CD4-positive, CD25-positive, alpha-beta regulatory T cell (primary cell): ENCODE measurements at regions not wholly inside any gene's neighbourhood (a gene's known extent, or its start where the extent isn't known, plus 50 kb on each side); places are given as distances from the start of the nearest gene placed in this dataset.
"Not testable (repeated sequence)": the region's sequence is repeated elsewhere in the genome, so short reads cannot be mapped to it uniquely, and the experiment has no call there.

Source experiments
- ATAC-seq, 2 donors: fragments of 150-1000 bp; cut with Tn5 transposase; one replicate each; pipeline ENCODE4 v1.10.0; 2021; ENCODE audit warnings: low read depth in 2 of 2, moderate number of reproducible peaks in 2 of 2, moderate library complexity in 1 of 2
- DNase-seq, 3 donors: peaks; one replicate each; pipeline versions ENCODE4 v3.0.0 to v3.0.0-alpha.2; 2012 to 2022; ENCODE audit warnings: mixed read lengths in 1 of 3
- H3K27ac ChIP-seq: one replicate; pipeline ENCODE4 v1.7.0; 2013; ENCODE audit warnings: mild to moderate bottlenecking, low read length; ENCODE audit not compliant: insufficient read depth, poor library complexity, severe bottlenecking
- H3K27me3 ChIP-seq: one replicate; pipeline ENCODE4 v1.7.0; 2013; ENCODE audit warnings: low read length; ENCODE audit not compliant: control insufficient read depth, insufficient read depth
- H3K36me3 ChIP-seq: one replicate; pipeline ENCODE4 v1.7.0; 2013; ENCODE audit warnings: mild to moderate bottlenecking, low read length, moderate library complexity; ENCODE audit not compliant: control insufficient read depth, insufficient read depth
- H3K4me1 ChIP-seq: 2 replicates; pipeline ENCODE4 v1.7.0; 2013; ENCODE audit warnings: mild to moderate bottlenecking, low read length; ENCODE audit not compliant: insufficient read depth, control insufficient read depth, poor library complexity, severe bottlenecking
- H3K4me3 ChIP-seq: one replicate; pipeline ENCODE4 v1.7.0; 2013; ENCODE audit warnings: low read depth, mild to moderate bottlenecking, low read length, moderate library complexity
- H3K9me3 ChIP-seq, 2 experiments: 1 replicate in 1 of 2; 2 replicates in 1 of 2; pipeline ENCODE4 v1.7.0; 2013; ENCODE audit warnings: low read length in 2 of 2, mild to moderate bottlenecking in 1 of 2, moderate library complexity in 1 of 2; ENCODE audit not compliant: control insufficient read depth in 2 of 2
- H3K27ac Mint-ChIP-seq, 3 donors: one replicate each; pipeline ENCODE4 v1.8.0; 2020 to 2022; ENCODE audit warnings: mild to moderate bottlenecking in 3 of 3, mixed read lengths in 3 of 3, moderate library complexity in 2 of 3
- H3K27me3 Mint-ChIP-seq: one replicate; pipeline ENCODE4 v1.8.0; 2022; ENCODE audit warnings: mild to moderate bottlenecking, mixed read lengths
- H3K36me3 Mint-ChIP-seq: one replicate; pipeline ENCODE4 v1.8.0; 2020; ENCODE audit warnings: mixed read lengths
- H3K4me1 Mint-ChIP-seq, 4 donors: one replicate each; pipeline ENCODE4 v1.8.0; 2020 to 2022; ENCODE audit warnings: mixed read lengths in 4 of 4, mild to moderate bottlenecking in 1 of 4
- H3K4me3 Mint-ChIP-seq, 4 donors: one replicate each; pipeline ENCODE4 v1.8.0; 2020 to 2022; ENCODE audit warnings: mild to moderate bottlenecking in 4 of 4, mixed read lengths in 4 of 4, moderate library complexity in 3 of 4
- H3K9me3 Mint-ChIP-seq, 7 donors: one replicate each; pipeline ENCODE4 v1.8.0; 2020 to 2022; ENCODE audit warnings: mixed read lengths in 7 of 7, mild to moderate bottlenecking in 3 of 7, moderate library complexity in 2 of 7

DNA sequence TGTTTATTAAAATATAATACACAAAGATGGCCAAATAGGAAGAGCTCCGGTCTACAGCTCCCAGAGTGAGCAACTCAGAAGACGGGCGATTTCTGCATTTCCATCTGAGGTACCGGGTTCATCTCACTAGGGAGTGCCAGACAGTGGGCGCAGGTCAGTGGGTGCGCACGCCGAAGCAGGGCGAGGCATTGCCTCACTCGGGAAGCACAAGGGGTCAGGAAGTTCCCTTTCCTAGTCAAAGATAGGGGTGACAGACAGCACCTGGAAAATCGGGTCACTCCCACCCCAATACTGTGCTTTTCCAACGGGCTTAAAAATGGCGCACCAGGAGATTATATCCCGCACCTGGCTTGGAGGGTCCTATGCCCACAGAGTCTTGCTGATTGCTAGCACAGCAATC is 234.9 kb upstream of the CDH11 start:
- not testable (repeated sequence) for H3K4me1 Mint-ChIP-seq, H3K9me3 ChIP-seq, H3K36me3 Mint-ChIP-seq, H3K4me1 ChIP-seq, H3K27me3 ChIP-seq, ATAC-seq, H3K27ac Mint-ChIP-seq, H3K27ac ChIP-seq, H3K27me3 Mint-ChIP-seq, H3K36me3 ChIP-seq, H3K4me3 ChIP-seq, H3K4me3 Mint-ChIP-seq, DNase-seq
- H3K9me3 Mint-ChIP-seq = peaks cover 3 to 13% (median 9%) of the 10 kb centered on the region in 7 donors

GRCh38 chr16:65355706-65356105 is 233.8 kb upstream of the CDH11 start:
- H3K4me3 Mint-ChIP-seq = no peak overlapping the region
- Histone ChIP-seq H3K9me3 (no peaks in the 10 kb centered on the region), H3K27ac (no peak overlapping the region), H3K27me3 (no peaks in the 10 kb centered on the region), H3K4me1 (no peaks in the 10 kb centered on the region), H3K4me3 (no peak overlapping the region), H3K36me3 (no peaks in the 10 kb centered on the region)
- no peak overlapping the region for H3K27ac Mint-ChIP-seq
- no peaks in the 10 kb centered on the region for H3K36me3 Mint-ChIP-seq
- H3K9me3 Mint-ChIP-seq = peaks cover 3 to 13% (median 9%) of the 10 kb centered on the region in 7 donors
- ATAC-seq (no peak), DNase-seq (no peak)
- H3K4me1 Mint-ChIP-seq = no peaks in the 10 kb centered on the region
- H3K27me3 Mint-ChIP-seq = no peaks in the 10 kb centered on the region

GRCh38 chr16:65353183-65353582 is 231.3 kb upstream of the CDH11 start:
- no peaks in the 10 kb centered on the region for H3K4me1 Mint-ChIP-seq
- Histone ChIP-seq H3K36me3 (no peaks in the 10 kb centered on the region), H3K4me3 (no peak overlapping the region), H3K4me1 (no peaks in the 10 kb centered on the region), H3K27me3 (no peaks in the 10 kb centered on the region), H3K27ac (no peak overlapping the region), H3K9me3 (no peaks in the 10 kb centered on the region)
- ATAC-seq (no peak), DNase-seq (no peak)
- no peaks in the 10 kb centered on the region for H3K36me3 Mint-ChIP-seq
- H3K9me3 Mint-ChIP-seq = peaks cover 3 to 26% (median 10%) of the 10 kb centered on the region in 7 donors
- H3K27ac Mint-ChIP-seq = no peak overlapping the region
- no peak overlapping the region for H3K4me3 Mint-ChIP-seq
- no peaks in the 10 kb centered on the region for H3K27me3 Mint-ChIP-seq

- Histone ChIP-seq H3K36me3 (no peaks in the 10 kb centered on the region), H3K9me3 (no peaks in the 10 kb centered on the region), H3K27me3 (no peaks in the 10 kb centered on the region), H3K4me1 (no peaks in the 10 kb centered on the region), H3K4me3 (no peak overlapping the region), H3K27ac (no peak overlapping the region)
- Mint-ChIP-seq H3K27me3 (no peaks in the 10 kb centered on the region), H3K4me1 (no peaks in the 10 kb centered on the region), H3K27ac (no peak overlapping the region), H3K9me3 (peaks cover 2 to 30% (median 9%) of the 10 kb centered on the region in 7 donors), H3K4me3 (no peak overlapping the region), H3K36me3 (no peaks in the 10 kb centered on the region)
- ATAC-seq (no peak), DNase-seq (no peak)
These were observed 227.8 kb upstream of the CDH11 start for GRCh38 chr16:65349626-65350025.

DNA sequence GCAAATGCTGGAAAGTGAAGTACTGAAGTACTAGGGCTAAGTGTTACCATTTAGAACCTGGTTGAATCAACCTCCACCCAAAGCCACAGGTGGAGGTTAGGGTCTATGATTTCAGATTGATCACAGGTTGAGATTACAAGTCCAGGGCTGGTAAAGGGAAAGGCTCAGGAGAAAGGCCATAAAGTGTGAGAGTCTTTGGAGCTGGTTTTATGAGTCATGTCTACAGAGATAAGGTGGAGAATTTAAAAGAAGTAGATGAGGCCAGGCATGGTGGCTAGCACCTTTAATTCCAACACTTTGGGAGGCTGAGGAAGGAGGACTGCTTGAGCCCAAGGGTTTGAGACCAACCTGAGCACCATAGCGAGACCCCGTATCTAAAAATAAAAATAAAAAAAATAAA is 221.7 kb upstream of the CDH11 start:
- Mint-ChIP-seq H3K27ac (no peak overlapping the region), H3K27me3 (no peaks in the 10 kb centered on the region), H3K9me3 (peaks cover 6 to 36% (median 12%) of the 10 kb centered on the region in 7 donors), H3K4me3 (no peak overlapping the region), H3K4me1 (no peaks in the 10 kb centered on the region), H3K36me3 (no peaks in the 10 kb centered on the region)
- Histone ChIP-seq H3K4me3 (no peak overlapping the region), H3K27ac (no peak overlapping the region), H3K36me3 (no peaks in the 10 kb centered on the region), H3K9me3 (no peaks in the 10 kb centered on the region), H3K27me3 (no peaks in the 10 kb centered on the region), H3K4me1 (no peaks in the 10 kb centered on the region)
- ATAC-seq = no peak
- no peak for DNase-seq

- Mint-ChIP-seq H3K4me1 (no peaks in the 10 kb centered on the region), H3K27ac (no peak overlapping the region), H3K4me3 (peak overlapping the region in 1 of 4 donors; percentile 29), H3K9me3 (peaks cover 6 to 32% (median 9%) of the 10 kb centered on the region in 7 donors), H3K36me3 (no peaks in the 10 kb centered on the region), H3K27me3 (no peaks in the 10 kb centered on the region)
- no peaks in the 10 kb centered on the region for H3K36me3 ChIP-seq
- no peak overlapping the region for H3K27ac ChIP-seq
- no peaks in the 10 kb centered on the region for H3K4me1 ChIP-seq
- no peaks in the 10 kb centered on the region for H3K9me3 ChIP-seq
- ATAC-seq (no peak), DNase-seq (no peak)
- H3K27me3 ChIP-seq = no peaks in the 10 kb centered on the region
- no peak overlapping the region for H3K4me3 ChIP-seq
These were observed 220.5 kb upstream of the CDH11 start for GRCh38 chr16:65342231-65342866.

GRCh38 chr16:65339062-65339461 is 217.2 kb upstream of the CDH11 start:
- Histone ChIP-seq H3K36me3 (no peaks in the 10 kb centered on the region), H3K27me3 (no peaks in the 10 kb centered on the region), H3K4me3 (no peak overlapping the region), H3K4me1 (no peaks in the 10 kb centered on the region), H3K27ac (no peak overlapping the region), H3K9me3 (no peaks in the 10 kb centered on the region)
- ATAC-seq (no peak), DNase-seq (no peak)
- Mint-ChIP-seq H3K9me3 (peaks cover 3 to 15% (median 7%) of the 10 kb centered on the region in 7 donors), H3K4me3 (no peak overlapping the region), H3K27ac (no peak overlapping the region), H3K27me3 (no peaks in the 10 kb centered on the region), H3K4me1 (no peaks in the 10 kb centered on the region), H3K36me3 (no peaks in the 10 kb centered on the region)

GRCh38 chr16:65336160-65336559 is 214.3 kb upstream of the CDH11 start:
- no peak overlapping the region for H3K27ac Mint-ChIP-seq

More at GRCh38 chr16:65336160-65336559, 214.3 kb upstream of the CDH11 start:
- Histone ChIP-seq H3K27me3 (no peaks in the 10 kb centered on the region), H3K4me1 (no peaks in the 10 kb centered on the region), H3K36me3 (no peaks in the 10 kb centered on the region), H3K9me3 (no peaks in the 10 kb centered on the region), H3K27ac (no peak overlapping the region), H3K4me3 (no peak overlapping the region)
- H3K4me3 Mint-ChIP-seq = no peak overlapping the region
- no peaks in the 10 kb centered on the region for H3K27me3 Mint-ChIP-seq
- H3K9me3 Mint-ChIP-seq = peaks cover 2 to 7% (median 5%) of the 10 kb centered on the region in 7 donors
- no peaks in the 10 kb centered on the region for H3K36me3 Mint-ChIP-seq
- H3K4me1 Mint-ChIP-seq = no peaks in the 10 kb centered on the region
- no peak for DNase-seq
- ATAC-seq = no peak
